BJ (cell line): ENCODE measurements at regions not wholly inside any gene's neighbourhood (a gene's known extent, or its start where the extent isn't known, plus 50 kb on each side); places are given as distances from the start of the nearest gene placed in this dataset.

Experiments
- CTCF ChIA-PET: fragments of 350-600 bp; formaldehyde crosslinking; extraction: SDS; loops from one replicate; lab custom pipeline; 2021; ENCODE audit warnings: antibody characterized with exemption, inconsistent platforms; lab: Yijun Ruan, JAX
- POLR2A ChIA-PET: fragments of 300-600 bp; sonication (Branson Sonifier 250); formaldehyde crosslinking; extraction: SDS; loops from one replicate; lab custom pipeline; 2021; ENCODE audit warnings: antibody characterized with exemption; lab: Charles Lee
- DNase-seq: peaks from one replicate; pipeline ENCODE4 v3.0.0-alpha.2; 2011; ENCODE audit warnings: low read depth
- H3K27me3 ChIP-seq: 2 replicates; pipeline ENCODE4 v1.6.0; 2011; ENCODE audit warnings: low read length; ENCODE audit not compliant: control insufficient read depth, insufficient read depth
- H3K36me3 ChIP-seq: 2 replicates; pipeline ENCODE4 v1.5.1; 2011; ENCODE audit warnings: low read length; ENCODE audit not compliant: control insufficient read depth, insufficient read depth
- H3K4me3 ChIP-seq: 2 replicates; pipeline ENCODE4 v1.5.1; 2011; ENCODE audit warnings: low read depth, mild to moderate bottlenecking, control low read depth, low read length
- CTCF ChIP-seq: IDR thresholded peaks from 2 replicates; pipeline ENCODE4 v1.5.1; 2011; ENCODE audit warnings: low read depth, mild to moderate bottlenecking, control low read depth, inconsistent platforms, low read length, moderate library complexity; ENCODE audit not compliant: insufficient read depth

- no peak overlapping the region for H3K4me3 ChIP-seq
- CTCF ChIA-PET = no interaction called here
- H3K36me3 ChIP-seq = no peaks in the 10 kb centered on the region
- no peak for DNase-seq
- POLR2A ChIA-PET = no interaction called here
- no peak for TF ChIP-seq CTCF
- H3K27me3 ChIP-seq = peaks cover 4% of the 10 kb centered on the region
Observed at GRCh38 chr15:69652751-69653305, 200.2 kb downstream of the RPLP1 start.

DNA sequence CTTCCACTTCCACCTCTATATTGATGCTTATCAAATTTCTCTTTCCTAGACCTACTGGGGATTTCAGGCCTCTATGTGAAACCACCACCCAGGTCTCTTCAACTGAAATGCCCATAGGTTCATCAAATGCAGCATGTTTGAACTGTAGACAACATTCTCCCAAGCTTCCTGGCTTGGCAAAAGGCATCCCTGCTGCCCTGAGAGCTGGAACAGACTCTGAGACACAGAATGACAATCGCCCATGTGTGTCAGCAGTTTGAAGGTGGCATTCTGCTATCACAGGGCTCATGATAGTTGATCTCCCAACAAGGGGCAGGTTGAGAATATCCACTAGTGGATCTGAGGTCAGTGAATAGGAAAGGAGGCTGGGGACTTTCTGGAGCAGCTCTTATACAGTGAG lies 200.7 kb downstream of the RPLP1 start:
- no peak for DNase-seq
- H3K27me3 ChIP-seq = no peaks in the 10 kb centered on the region; the same call in 1 of the 2 replicates
- H3K4me3 ChIP-seq = no peak overlapping the region
- no peaks in the 10 kb centered on the region for H3K36me3 ChIP-seq
- ChIA-PET CTCF (no interaction called here), POLR2A (no interaction called here)
- TF ChIP-seq CTCF = no peak

- POLR2A ChIA-PET = no interaction called here
- TF ChIP-seq CTCF = no peak
- no peaks in the 10 kb centered on the region; the same call in 1 of the 2 replicates for H3K27me3 ChIP-seq
- H3K4me3 ChIP-seq = no peak overlapping the region
- DNase-seq = no peak
- CTCF ChIA-PET = no interaction called here
- no peaks in the 10 kb centered on the region for H3K36me3 ChIP-seq
Observed at GRCh38 chr15:69653846-69654245, 201.2 kb downstream of the RPLP1 start.

GRCh38 chr15:69656271-69657030 lies 203.8 kb downstream of the RPLP1 start:
- POLR2A ChIA-PET = no interaction called here
- no peak for TF ChIP-seq CTCF
- Histone ChIP-seq H3K36me3 (no peaks in the 10 kb centered on the region), H3K4me3 (no peak overlapping the region), H3K27me3 (no peaks in the 10 kb centered on the region; the same call in 1 of the 2 replicates)
- CTCF ChIA-PET = no interaction called here
- DNase-seq = no peak

- Histone ChIP-seq H3K4me3 (no peak overlapping the region), H3K36me3 (no peaks in the 10 kb centered on the region), H3K27me3 (no peaks in the 10 kb centered on the region; the same call in 1 of the 2 replicates)
- DNase-seq = no peak
- POLR2A ChIA-PET = no interaction called here
- no peak for TF ChIP-seq CTCF
- CTCF ChIA-PET = interaction anchor here (1.5 kb wide), 1 partner anchor 16 kb away, joined by 4 read pairs; no protein-coding TSS in a partner anchor
Observed at GRCh38 chr15:69657626-69658025, 205.0 kb downstream of the RPLP1 start.
